Motor neuron (in vitro differentiated cells): ENCODE measurements at regions not wholly inside any gene's neighbourhood (a gene's known extent, or its start where the extent isn't known, plus 50 kb on each side); places are given as distances from the start of the nearest gene placed in this dataset.

Source experiments
- ATAC-seq, 8 experiments: fragments of 200-7000 bp; cut with Tn5 transposase; replicated peaks in 6 of 8; 2 replicates each; pipeline ENCODE4 v1.8.0; 2021; ENCODE audit warnings: mild to moderate bottlenecking in 8 of 8, moderate library complexity in 8 of 8
- H3K27ac ChIP-seq, 2 donors: fragments of 250-450 bp; sonication (Bioruptor Pico); 2 replicates each; pipeline ENCODE4 v1.9.0; 2021; ENCODE audit warnings: antibody characterized with exemption in 2 of 2, mild to moderate bottlenecking in 2 of 2, moderate library complexity in 1 of 2
- H3K4me1 ChIP-seq, 2 donors: fragments of 250-450 bp; sonication (Bioruptor Pico); replicated peaks in 1 of 2; 2 replicates each; pipeline ENCODE4 v1.6.1; 2021; ENCODE audit warnings: antibody characterized with exemption in 2 of 2, mild to moderate bottlenecking in 2 of 2, moderate library complexity in 1 of 2
- H3K4me3 ChIP-seq, 5 donors: fragments of 250-450 bp; sonication (Bioruptor Pico); 2 replicates each; pipeline ENCODE4 v1.9.0; 2021; ENCODE audit warnings: antibody characterized with exemption in 5 of 5, mild to moderate bottlenecking in 5 of 5, moderate library complexity in 4 of 5
- WGBS, 10 experiments: fragments of 450-650 bp; shearing (Covaris generic); methylation state at CpG; one replicate each; pipeline ENCODE4 v1.0.0; 2022; 5-methylcytosine and 5-hydroxymethylcytosine counted together
- in situ Hi-C, 9 experiments: fragments of 400-800 bp; cut with MboI; loops; one replicate each; pipeline ENCODE4 v1.15.0; 2021; ENCODE audit warnings: low sequenced_read_pairs in 9 of 9, low pct_unique_long_range_greater_than_20kb in 2 of 9; ENCODE audit not compliant: unreplicated experiment in 9 of 9

DNA sequence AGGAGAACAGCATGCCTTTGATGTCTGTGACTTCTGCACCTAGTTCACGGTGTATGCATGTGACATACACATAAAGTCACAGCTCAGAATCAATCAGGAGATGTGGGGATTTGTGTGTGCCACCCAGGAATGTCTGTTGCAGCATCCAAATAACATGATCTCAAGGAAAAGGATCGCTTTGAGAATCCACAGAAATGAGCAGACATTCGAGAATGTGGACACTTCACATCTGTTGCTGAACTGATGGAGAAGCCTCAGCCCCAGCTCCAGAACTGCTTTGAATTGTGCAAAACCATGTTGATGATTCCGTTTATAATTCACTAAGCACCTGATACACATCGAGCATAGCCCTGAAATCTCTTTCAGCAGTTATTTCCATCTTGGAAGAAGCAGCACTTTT is 208.6 kb downstream of the CMPK2 start:
- 0 to 88% (median 79%) methylated on average over 2 to 5 of the region's 5 CpGs; no CpG with 5 or more reads in 5 of the 10 experiments for whole genome bisulfite sequencing, 10 experiments
- Histone ChIP-seq H3K4me3 (no peak overlapping the region), H3K27ac (no peak overlapping the region), H3K4me1 (peaks cover 14 to 18% of the 10 kb centered on the region in 2 donors)
- in situ Hi-C loops = no loop called here
- no peak for ATAC-seq

DNA sequence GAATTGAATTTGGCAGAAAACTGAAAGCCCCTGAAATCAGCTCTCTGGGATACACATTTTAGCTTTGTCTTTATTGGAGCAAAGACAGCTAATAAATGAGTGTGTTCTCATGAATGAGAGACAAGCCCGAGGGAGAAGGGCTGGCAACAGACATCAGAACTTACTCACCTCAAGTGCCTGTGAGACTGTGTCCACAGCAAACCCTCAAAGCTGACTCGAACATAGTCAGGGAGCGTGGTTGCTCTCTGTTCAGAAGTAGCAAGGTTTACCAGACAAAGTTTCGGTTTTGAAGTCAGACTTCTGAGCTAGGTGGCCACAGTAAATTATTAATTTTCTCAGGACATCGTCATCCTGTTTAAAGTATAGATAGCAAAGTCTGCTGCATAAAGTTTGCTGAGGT is 207.9 kb downstream of the CMPK2 start:
- H3K4me3 ChIP-seq = no peak overlapping the region
- 8 to 100% (median 72%) methylated on average over 2 to 5 of the region's 5 CpGs; no CpG with 5 or more reads in 1 of the 10 experiments for WGBS, 10 experiments
- in situ Hi-C loops = no loop called here
- no peak overlapping the region for H3K27ac ChIP-seq
- H3K4me1 ChIP-seq = peaks cover 11 to 14% of the 10 kb centered on the region in 2 donors
- no peak for ATAC-seq

DNA sequence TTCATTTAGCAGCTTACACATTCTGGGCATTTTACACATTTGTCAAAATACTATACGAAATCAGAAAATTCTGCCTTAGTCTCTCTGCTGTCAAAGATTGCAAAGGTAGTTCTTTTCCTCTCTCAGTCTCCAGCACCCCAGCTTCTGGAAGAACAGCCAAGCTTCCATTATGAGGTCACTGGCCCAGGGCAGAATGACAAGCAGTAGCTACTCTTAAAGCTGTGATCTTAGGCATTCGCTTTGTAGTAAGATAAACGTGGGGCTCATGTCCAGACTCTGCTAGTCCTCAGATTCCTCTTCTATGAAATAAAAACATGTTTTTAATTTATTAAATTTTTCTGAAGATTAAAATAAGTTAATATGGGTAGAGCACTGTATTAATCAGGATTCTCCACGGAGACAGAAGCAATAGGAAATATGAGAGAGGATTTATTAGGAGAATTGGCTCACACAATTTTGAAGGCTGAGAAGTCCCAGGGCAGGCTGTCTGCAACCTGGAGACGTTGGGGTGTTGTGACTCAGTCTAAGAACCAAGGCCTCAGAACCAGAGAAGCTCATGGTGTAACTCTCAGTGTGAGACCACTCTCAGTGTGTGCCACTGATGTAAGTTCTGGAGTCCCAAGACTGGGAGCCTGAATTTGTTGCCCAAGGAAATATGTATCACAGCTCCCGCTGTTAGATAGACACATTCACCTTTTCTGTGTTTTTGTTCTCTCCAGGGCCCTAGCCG is 201.2 kb downstream of the CMPK2 start:
- WGBS, 10 experiments = 0 to 87% (median 80%) methylated on average over 1 to 6 of the region's 7 CpGs; no CpG with 5 or more reads in 1 of the 10 experiments
- Histone ChIP-seq H3K27ac (no peak overlapping the region), H3K4me3 (no peak overlapping the region), H3K4me1 (peaks cover 0 to 10% of the 10 kb centered on the region in 2 donors)
- in situ Hi-C loops = no loop called here
- no peak for ATAC-seq

DNA sequence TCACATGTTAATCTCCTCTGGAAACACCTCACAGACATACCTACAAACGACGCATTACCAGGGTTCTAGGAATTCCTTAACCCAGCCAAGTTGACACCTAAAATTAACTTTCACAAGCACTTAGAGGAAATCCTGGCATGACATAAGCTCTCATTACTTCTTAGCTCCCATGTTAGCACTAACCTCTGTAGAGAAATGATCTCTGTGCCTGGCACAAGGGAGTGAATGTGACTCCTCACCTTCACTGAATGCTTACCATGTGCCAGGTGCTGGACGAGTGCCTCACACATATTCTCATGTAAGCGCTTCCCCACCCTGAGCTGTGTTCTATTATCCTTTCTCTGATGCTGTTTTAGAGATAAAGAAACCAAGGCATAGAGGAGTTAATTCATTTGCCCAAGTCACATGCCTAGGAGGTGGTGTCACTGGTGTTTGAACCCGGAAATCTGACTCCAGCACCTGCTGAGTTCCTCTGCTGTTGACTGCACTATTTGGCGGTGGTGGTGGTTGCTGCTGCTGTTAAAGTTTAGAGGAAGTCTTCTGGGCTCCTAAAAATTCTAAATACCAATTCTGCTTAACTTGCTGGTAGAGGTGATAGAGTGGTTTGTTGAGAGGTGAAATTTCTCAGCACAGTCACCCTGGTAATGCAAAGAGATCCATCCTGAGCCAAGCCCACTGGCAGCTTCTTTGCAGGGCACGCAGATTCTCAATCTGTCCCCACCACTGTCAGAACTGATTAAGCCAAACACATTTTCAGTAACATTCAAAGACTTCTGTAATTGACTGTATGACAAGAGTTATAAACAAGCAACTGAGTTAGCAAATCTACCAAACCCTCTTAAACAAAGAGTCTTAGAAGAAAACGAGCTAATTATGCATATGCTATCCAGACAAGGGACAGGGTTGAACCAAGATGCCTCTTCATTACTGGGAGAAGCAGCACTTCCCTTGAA is 200.3 kb downstream of the CMPK2 start:
- no peak for ATAC-seq
- 5 to 95% (median 82%) methylated on average over 2 to 6 of the region's 8 CpGs; no CpG with 5 or more reads in 1 of the 10 experiments for WGBS, 10 experiments
- in situ Hi-C loops = no loop called here
- Histone ChIP-seq H3K27ac (no peak overlapping the region), H3K4me3 (no peak overlapping the region), H3K4me1 (peaks cover 0 to 10% of the 10 kb centered on the region in 2 donors)

DNA sequence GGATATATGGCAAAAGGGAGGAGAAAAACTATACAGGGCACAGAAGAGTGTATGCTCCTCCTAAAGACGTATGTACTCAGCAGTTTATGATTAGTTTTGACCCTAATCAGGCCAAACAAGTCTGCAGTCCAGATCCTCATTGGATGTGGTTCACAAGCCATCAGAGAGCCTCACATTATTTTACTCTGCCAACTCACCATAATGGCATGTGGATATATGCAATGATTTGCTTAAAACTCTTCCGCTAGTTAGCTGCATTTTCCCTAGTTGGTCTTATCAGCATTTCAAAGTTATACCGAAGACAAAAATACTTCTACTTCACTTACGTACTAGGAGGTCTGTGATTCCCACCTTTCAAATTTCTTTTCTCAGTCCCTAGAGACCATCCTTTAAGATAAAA is 198.4 kb downstream of the CMPK2 start:
- in situ Hi-C loops = no loop called here
- ATAC-seq = no peak
- Histone ChIP-seq H3K4me1 (peaks cover 0 to 23% of the 10 kb centered on the region in 2 donors), H3K4me3 (no peak overlapping the region), H3K27ac (no peak overlapping the region)
- WGBS, 10 experiments = 11 to 100% (median 75%) methylated on average over 2 to 4 of the region's 4 CpGs; no CpG with 5 or more reads in 1 of the 10 experiments

DNA sequence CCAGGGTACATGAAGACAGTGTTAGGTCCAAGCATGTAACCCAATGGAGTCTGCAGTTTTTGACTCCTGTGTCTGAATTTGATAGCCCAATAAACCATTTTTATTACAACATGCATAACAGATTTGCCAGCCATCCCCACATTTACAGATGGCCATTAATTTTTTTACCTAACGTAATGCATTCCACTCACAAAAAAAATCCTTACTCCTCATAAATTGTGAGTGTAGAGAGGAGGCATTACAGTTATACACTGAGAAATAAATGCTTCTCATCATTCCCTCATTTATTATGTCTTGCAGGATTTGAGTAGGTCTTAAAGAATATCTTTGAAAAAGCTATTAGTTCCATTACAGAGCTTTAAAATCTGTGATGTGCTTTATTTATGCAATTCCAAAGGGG is 193.8 kb downstream of the CMPK2 start:
- WGBS, 10 experiments = 0 to 70% (median 60%) methylated on average over 1 of the region's 1 CpG; no CpG with 5 or more reads in 3 of the 10 experiments
- Histone ChIP-seq H3K4me3 (no peak overlapping the region), H3K27ac (no peak overlapping the region), H3K4me1 (peaks cover 0 to 34% of the 10 kb centered on the region in 2 donors)
- in situ Hi-C loops = no loop called here
- peak in 5 of 8 experiments; percentile 64 to 94 (median 89) for ATAC-seq

DNA sequence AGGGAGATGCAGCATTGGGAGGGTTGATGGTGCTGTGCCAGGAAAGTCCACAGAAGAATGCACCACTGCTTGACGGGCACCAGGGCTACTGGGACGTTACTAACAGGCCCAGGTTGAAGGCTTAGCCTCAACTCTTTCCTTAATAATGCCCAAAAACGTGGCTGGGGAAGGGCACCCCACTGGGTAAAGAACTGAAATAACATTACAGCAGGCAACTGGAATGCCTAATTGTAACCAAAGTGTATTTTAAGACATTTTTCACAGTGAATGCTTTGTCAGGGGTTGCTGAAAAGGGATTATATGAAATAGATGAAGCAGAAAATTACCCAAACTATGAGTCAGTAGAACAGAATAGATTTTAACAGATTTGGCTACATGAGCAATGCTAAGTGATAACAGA is 191.3 kb downstream of the CMPK2 start:
- ATAC-seq = no peak
- Histone ChIP-seq H3K4me3 (no peak overlapping the region), H3K27ac (no peak overlapping the region), H3K4me1 (peaks cover 4 to 36% of the 10 kb centered on the region in 2 donors)
- WGBS, 10 experiments = 0 to 89% (median 28%) methylated on average over 1 to 3 of the region's 3 CpGs; no CpG with 5 or more reads in 2 of the 10 experiments
- in situ Hi-C loops = no loop called here

DNA sequence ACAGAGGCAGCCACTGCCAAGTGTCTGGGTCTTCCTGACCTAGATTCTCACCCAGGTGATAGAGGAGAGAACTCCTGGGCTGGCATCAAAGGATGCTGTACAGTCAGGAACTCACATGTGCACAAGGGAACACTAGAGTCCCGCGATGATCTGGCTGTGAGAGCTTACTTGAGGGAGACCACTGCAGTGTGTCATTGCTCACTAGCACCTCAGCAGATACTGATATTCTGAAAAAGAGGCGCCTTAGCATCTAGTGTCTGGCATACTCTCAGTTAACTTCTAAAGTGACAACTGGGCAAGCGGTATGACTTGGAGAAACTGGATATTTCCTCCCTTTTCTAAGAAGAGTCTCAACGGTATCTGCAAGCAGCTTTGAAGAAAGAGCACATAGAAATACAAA is 189.9 kb downstream of the CMPK2 start:
- Histone ChIP-seq H3K27ac (no peak overlapping the region), H3K4me3 (no peak overlapping the region), H3K4me1 (peaks cover 11 to 43% of the 10 kb centered on the region in 2 donors)
- ATAC-seq = no peak
- 23 to 100% (median 78%) methylated on average over 1 to 5 of the region's 5 CpGs; no CpG with 5 or more reads in 2 of the 10 experiments for WGBS, 10 experiments
- in situ Hi-C loops = no loop called here

DNA sequence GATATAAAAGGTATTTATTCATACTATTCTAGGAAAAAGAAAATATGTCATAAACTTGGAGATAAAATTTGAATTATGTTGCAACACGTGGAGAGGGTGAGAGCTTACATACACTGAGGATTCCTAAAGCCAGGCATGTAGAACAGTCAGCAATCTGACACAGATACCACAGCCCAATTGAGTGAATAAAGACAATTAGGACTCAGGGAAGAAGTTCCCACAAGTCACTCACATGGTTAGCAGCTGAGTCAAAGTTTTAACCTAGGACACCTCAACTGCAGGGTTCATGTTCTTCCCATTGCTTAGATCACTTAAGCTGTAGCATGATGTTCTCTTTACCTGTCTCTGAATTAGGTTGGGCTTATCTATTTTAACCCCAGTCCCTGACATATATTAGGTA is 189.5 kb downstream of the CMPK2 start:
- Histone ChIP-seq H3K4me1 (peaks cover 11 to 39% of the 10 kb centered on the region in 2 donors), H3K4me3 (no peak overlapping the region), H3K27ac (no peak overlapping the region)
- 0 to 100% (median 22%) methylated on average over 1 of the region's 1 CpG; no CpG with 5 or more reads in 3 of the 10 experiments for WGBS, 10 experiments
- no peak for ATAC-seq
- in situ Hi-C loops = no loop called here

DNA sequence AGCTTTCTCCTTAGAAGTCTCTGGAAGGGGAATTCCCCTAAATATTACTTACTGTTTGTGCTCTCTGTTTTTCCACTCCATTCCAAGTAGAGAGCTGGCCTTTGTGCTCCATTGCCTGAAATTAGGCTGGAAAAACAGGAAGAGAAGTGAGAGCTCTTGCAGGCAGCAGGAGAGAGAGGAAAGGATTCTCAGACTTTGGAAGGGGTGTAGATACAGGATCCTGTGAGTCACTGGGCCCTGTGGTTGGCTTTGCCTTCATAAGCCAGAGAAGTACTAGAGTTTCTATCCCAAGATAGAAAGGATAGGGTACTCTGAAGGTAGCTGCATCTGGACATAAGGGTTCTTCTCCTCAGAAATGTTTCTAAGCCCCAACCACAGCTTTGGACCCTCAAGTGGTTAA is 188.9 kb downstream of the CMPK2 start:
- no peak overlapping the region for H3K4me3 ChIP-seq
- in situ Hi-C loops = no loop called here
- H3K4me1 ChIP-seq = peaks cover 11 to 34% of the 10 kb centered on the region in 2 donors
- H3K27ac ChIP-seq = no peak overlapping the region
- no peak for ATAC-seq

DNA sequence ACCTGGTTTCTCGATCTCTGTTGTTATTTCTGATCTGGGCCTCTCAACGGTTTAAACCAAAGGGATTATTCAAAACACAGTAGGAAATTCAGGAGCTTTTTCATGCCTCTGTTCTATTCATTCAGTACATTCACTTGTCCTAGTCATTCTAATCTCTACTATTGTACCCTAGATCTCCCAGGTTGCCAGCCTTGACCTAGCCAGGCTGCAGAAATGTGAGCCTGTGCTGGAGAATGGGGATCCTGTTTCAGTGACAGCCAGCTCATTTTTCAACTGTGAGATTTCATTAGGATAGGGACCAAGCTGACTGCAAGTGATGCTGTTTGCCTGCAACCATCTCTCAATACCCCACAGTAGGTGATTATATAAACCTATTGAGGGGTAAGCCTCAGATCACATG is 186.2 kb downstream of the CMPK2 start:
- in situ Hi-C loops = no loop called here
- ATAC-seq = peak in 4 of 8 experiments; percentile 26 to 74 (median 31)
- Histone ChIP-seq H3K4me1 (peaks cover 14 to 20% of the 10 kb centered on the region in 2 donors), H3K27ac (no peak overlapping the region), H3K4me3 (no peak overlapping the region)
- 0 to 52% (median 0%) methylated on average over 1 to 2 of the region's 2 CpGs; no CpG with 5 or more reads in 3 of the 10 experiments for WGBS, 10 experiments

DNA sequence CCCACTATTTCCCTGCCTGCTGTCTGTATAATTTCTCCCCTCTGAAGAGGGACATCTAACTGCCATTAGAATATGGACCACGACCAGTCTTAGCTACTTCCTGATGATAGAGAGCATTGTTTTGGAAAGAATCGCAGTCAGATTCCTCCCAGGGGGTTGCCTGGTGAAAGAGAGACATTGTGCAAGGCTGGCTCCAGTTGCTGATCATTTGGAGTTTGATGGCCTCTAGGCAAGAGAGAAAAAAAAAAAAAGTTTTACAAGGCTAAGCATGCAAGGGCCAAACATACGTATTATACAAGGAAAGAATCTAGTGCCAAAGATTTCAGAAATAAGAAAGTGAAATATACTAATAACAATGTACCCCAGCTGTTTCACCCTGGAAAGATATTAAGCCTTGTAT is 182.2 kb downstream of the CMPK2 start:
- Histone ChIP-seq H3K27ac (no peak overlapping the region), H3K4me3 (no peak overlapping the region), H3K4me1 (peaks cover 14 to 16% of the 10 kb centered on the region in 2 donors)
- no peak for ATAC-seq
- in situ Hi-C loops = no loop called here
- WGBS, 10 experiments = 0 to 100% (median 76%) methylated on average over 1 to 3 of the region's 3 CpGs; no CpG with 5 or more reads in 2 of the 10 experiments

DNA sequence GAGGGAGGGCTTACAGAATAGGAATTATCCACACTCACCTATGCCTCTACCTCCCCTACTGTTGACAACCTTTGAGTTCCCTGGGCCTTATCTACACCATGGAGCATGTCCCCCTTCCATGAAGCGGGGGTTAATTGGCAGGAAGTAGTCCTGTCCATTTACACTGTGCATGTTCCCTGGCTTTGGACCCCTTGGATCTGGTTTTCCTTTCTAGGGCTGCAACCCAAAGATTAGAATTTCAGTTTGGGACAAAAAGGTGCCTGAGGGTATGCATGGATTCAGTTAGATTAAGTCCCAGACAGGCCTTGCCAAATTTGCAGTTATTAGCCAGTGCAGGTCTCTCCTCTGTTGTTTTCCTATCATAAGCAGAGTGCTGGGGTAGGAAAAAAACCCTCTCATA is 180.3 kb downstream of the CMPK2 start:
- Histone ChIP-seq H3K27ac (no peak overlapping the region), H3K4me3 (no peak overlapping the region), H3K4me1 (peaks cover 0 to 3% of the 10 kb centered on the region in 2 donors)
- WGBS, 10 experiments = 0 to 100% (median 57%) methylated on average over 1 of the region's 1 CpG; no CpG with 5 or more reads in 7 of the 10 experiments
- no peak for ATAC-seq
- in situ Hi-C loops = no loop called here
